ENCODE measurements at regions not wholly inside any gene's neighbourhood (a gene's known extent, or its start where the extent isn't known, plus 50 kb on each side); places are given as distances from the start of the nearest gene placed in this dataset.
"Not testable (repeated sequence)": the region's sequence is repeated elsewhere in the genome, so short reads cannot be mapped to it uniquely, and the experiment has no call there.

- ATAC-seq (ENCODE audit: insufficient number of reproducible peaks, low FRiP score, low read depth) (no peak), DNase-seq (ENCODE audit: low spot score) (no peak)
- no peaks in the 10 kb centered on the region for H3K27me3 ChIP-seq (replicated peaks; ENCODE audit: insufficient read depth)
- no peaks in the 10 kb centered on the region for H3K9me3 ChIP-seq
- H3K27ac ChIP-seq = no peak overlapping the region
- H3K4me3 ChIP-seq = no peak overlapping the region
- TF ChIP-seq CTCF (IDR thresholded peaks at IDR 0.05) = no peak
- H3K4me1 ChIP-seq (ENCODE audit: control insufficient read depth in 1 of 2, low read depth in 2 of 2) = no peaks in the 10 kb centered on the region
- no peaks in the 10 kb centered on the region for H3K36me3 ChIP-seq
Observed at GRCh38 chr14:56449670-56450213, 129.9 kb upstream of the TMEM260 start.

GRCh38 chr14:56452940-56453339 lies 126.7 kb upstream of the TMEM260 start:
- Histone ChIP-seq H3K36me3 (no peaks in the 10 kb centered on the region), H3K27me3 (replicated peaks; ENCODE audit: insufficient read depth) (no peaks in the 10 kb centered on the region), H3K9me3 (no peaks in the 10 kb centered on the region), H3K4me3 (no peak overlapping the region), H3K4me1 (ENCODE audit: control insufficient read depth in 1 of 2, low read depth in 2 of 2) (no peaks in the 10 kb centered on the region), H3K27ac (no peak overlapping the region)
- ATAC-seq (ENCODE audit: insufficient number of reproducible peaks, low FRiP score, low read depth) (no peak), DNase-seq (ENCODE audit: low spot score) (no peak)
- TF ChIP-seq CTCF (IDR thresholded peaks at IDR 0.05) = no peak

- not testable (repeated sequence) for H3K4me3 ChIP-seq; H3K4me1 ChIP-seq (ENCODE audit: control insufficient read depth in 1 of 2, low read depth in 2 of 2); H3K36me3 ChIP-seq; DNase-seq (ENCODE audit: low spot score); H3K27me3 ChIP-seq (replicated peaks; ENCODE audit: insufficient read depth); ATAC-seq (ENCODE audit: insufficient number of reproducible peaks, low FRiP score, low read depth); H3K27ac ChIP-seq; H3K9me3 ChIP-seq
Observed at GRCh38 chr14:56454680-56455079, 124.9 kb upstream of the TMEM260 start.

GRCh38 chr14:56460469-56460868 lies 119.1 kb upstream of the TMEM260 start:
- Histone ChIP-seq H3K27me3 (replicated peaks; ENCODE audit: insufficient read depth) (no peaks in the 10 kb centered on the region), H3K4me1 (ENCODE audit: control insufficient read depth in 1 of 2, low read depth in 2 of 2) (no peaks in the 10 kb centered on the region)
- no peak for ATAC-seq (ENCODE audit: insufficient number of reproducible peaks, low FRiP score, low read depth)

GRCh38 chr14:56461276-56462275 lies 118.0 kb upstream of the TMEM260 start:
- H3K9me3 ChIP-seq = no peaks in the 10 kb centered on the region
- H3K36me3 ChIP-seq = no peaks in the 10 kb centered on the region
- H3K4me1 ChIP-seq (ENCODE audit: control insufficient read depth in 1 of 2, low read depth in 2 of 2) = no peaks in the 10 kb centered on the region
- no peak overlapping the region for H3K4me3 ChIP-seq
- no peak for DNase-seq (ENCODE audit: low spot score)
- H3K27ac ChIP-seq = no peak overlapping the region
- ATAC-seq (ENCODE audit: insufficient number of reproducible peaks, low FRiP score, low read depth) = no peak
- no peak for TF ChIP-seq CTCF (IDR thresholded peaks at IDR 0.05)
- no peaks in the 10 kb centered on the region for H3K27me3 ChIP-seq (replicated peaks; ENCODE audit: insufficient read depth)

More at GRCh38 chr14:56460469-56460868, 119.1 kb upstream of the TMEM260 start:
- no peaks in the 10 kb centered on the region for H3K9me3 ChIP-seq
- no peak for TF ChIP-seq CTCF (IDR thresholded peaks at IDR 0.05)
- no peak overlapping the region for H3K4me3 ChIP-seq
- no peaks in the 10 kb centered on the region for H3K36me3 ChIP-seq
- DNase-seq (ENCODE audit: low spot score) = no peak
- H3K27ac ChIP-seq = no peak overlapping the region
